IPS-20b (cell line): ENCODE measurements at regions not wholly inside any gene's neighbourhood (a gene's known extent, or its start where the extent isn't known, plus 50 kb on each side); places are given as distances from the start of the nearest gene placed in this dataset.

Source experiments
- H3K27ac ChIP-seq: one replicate; pipeline ENCODE4 v1.5.1; 2013; ENCODE audit warnings: low read length
- H3K27me3 ChIP-seq: 2 replicates; pipeline ENCODE4 v1.6.1; 2013; ENCODE audit warnings: mild to moderate bottlenecking, low read length, inconsistent platforms; ENCODE audit not compliant: insufficient read depth
- H3K36me3 ChIP-seq: 2 replicates; pipeline ENCODE4 v1.6.1; 2013; ENCODE audit warnings: low read depth, mild to moderate bottlenecking, inconsistent platforms, low read length, moderate library complexity; ENCODE audit not compliant: insufficient read depth
- H3K4me1 ChIP-seq: 2 replicates; pipeline ENCODE4 v1.6.1; 2013; ENCODE audit warnings: mild to moderate bottlenecking, control low read depth, inconsistent platforms, low read length, moderate library complexity; ENCODE audit not compliant: insufficient read depth
- H3K4me3 ChIP-seq: 2 replicates; pipeline ENCODE4 v1.5.1; 2013; ENCODE audit warnings: mild to moderate bottlenecking, low read length, inconsistent platforms
- H3K9ac ChIP-seq: 2 replicates; pipeline ENCODE4 v1.6.1; 2013; ENCODE audit warnings: low read depth, mild to moderate bottlenecking, inconsistent platforms, low read length, moderate library complexity
- H3K9me3 ChIP-seq: 2 replicates; pipeline ENCODE4 v1.6.1; 2013; ENCODE audit warnings: mild to moderate bottlenecking, low read depth, low read length, inconsistent platforms; ENCODE audit not compliant: insufficient read depth

- H3K9me3 ChIP-seq, result no peaks in the 10 kb centered on the region
- H3K27me3 ChIP-seq, result no peaks in the 10 kb centered on the region
- no peak overlapping the region for H3K9ac ChIP-seq
- no peaks in the 10 kb centered on the region for H3K4me1 ChIP-seq
- no peak overlapping the region for H3K4me3 ChIP-seq
- H3K36me3 ChIP-seq, result no peaks in the 10 kb centered on the region
- H3K27ac ChIP-seq, result no peak overlapping the region
These were observed 247.5 kb upstream of the TSHZ3 start for GRCh38 chr19:31596751-31597150.

- H3K27me3 ChIP-seq, result no peaks in the 10 kb centered on the region
These were observed 248.4 kb upstream of the TSHZ3 start for GRCh38 chr19:31597616-31598015.

GRCh38 chr19:31598730-31599238 lies 249.5 kb upstream of the TSHZ3 start:
- Histone ChIP-seq H3K4me1 (no peaks in the 10 kb centered on the region), H3K9me3 (no peaks in the 10 kb centered on the region), H3K9ac (no peak overlapping the region), H3K27ac (no peak overlapping the region), H3K36me3 (no peaks in the 10 kb centered on the region), H3K4me3 (no peak overlapping the region), H3K27me3 (no peaks in the 10 kb centered on the region)

More at GRCh38 chr19:31597616-31598015, 248.4 kb upstream of the TSHZ3 start:
- Histone ChIP-seq H3K9ac (no peak overlapping the region), H3K27ac (no peak overlapping the region), H3K9me3 (no peaks in the 10 kb centered on the region), H3K4me3 (no peak overlapping the region), H3K36me3 (no peaks in the 10 kb centered on the region), H3K4me1 (no peaks in the 10 kb centered on the region)

GRCh38 chr19:31600731-31601295 lies 251.6 kb upstream of the TSHZ3 start:
- no peaks in the 10 kb centered on the region for H3K4me1 ChIP-seq
- no peaks in the 10 kb centered on the region for H3K27me3 ChIP-seq

GRCh38 chr19:31601855-31602254 lies 252.6 kb upstream of the TSHZ3 start:
- no peaks in the 10 kb centered on the region for H3K36me3 ChIP-seq
- H3K9me3 ChIP-seq, result no peaks in the 10 kb centered on the region
- no peaks in the 10 kb centered on the region for H3K4me1 ChIP-seq
- H3K27me3 ChIP-seq, result no peaks in the 10 kb centered on the region
- no peak overlapping the region for H3K9ac ChIP-seq
- H3K27ac ChIP-seq, result no peak overlapping the region
- no peak overlapping the region for H3K4me3 ChIP-seq

More at GRCh38 chr19:31600731-31601295, 251.6 kb upstream of the TSHZ3 start:
- H3K4me3 ChIP-seq, result no peak overlapping the region
- no peak overlapping the region for H3K27ac ChIP-seq
- no peak overlapping the region for H3K9ac ChIP-seq
- no peaks in the 10 kb centered on the region for H3K36me3 ChIP-seq
- H3K9me3 ChIP-seq, result no peaks in the 10 kb centered on the region

- Histone ChIP-seq H3K9me3 (no peaks in the 10 kb centered on the region), H3K27me3 (no peaks in the 10 kb centered on the region), H3K36me3 (no peaks in the 10 kb centered on the region), H3K27ac (no peak overlapping the region), H3K4me1 (no peaks in the 10 kb centered on the region), H3K4me3 (no peak overlapping the region), H3K9ac (no peak overlapping the region)
These were observed 253.3 kb upstream of the TSHZ3 start for GRCh38 chr19:31602548-31602947.

- Histone ChIP-seq H3K4me3 (no peak overlapping the region), H3K9me3 (no peaks in the 10 kb centered on the region), H3K27ac (no peak overlapping the region), H3K4me1 (no peaks in the 10 kb centered on the region), H3K36me3 (no peaks in the 10 kb centered on the region), H3K27me3 (no peaks in the 10 kb centered on the region), H3K9ac (no peak overlapping the region)
These were observed 255.3 kb upstream of the TSHZ3 start for GRCh38 chr19:31604493-31605040.

- no peaks in the 10 kb centered on the region for H3K4me1 ChIP-seq
These were observed 260.8 kb upstream of the TSHZ3 start for GRCh38 chr19:31610018-31610417.

DNA sequence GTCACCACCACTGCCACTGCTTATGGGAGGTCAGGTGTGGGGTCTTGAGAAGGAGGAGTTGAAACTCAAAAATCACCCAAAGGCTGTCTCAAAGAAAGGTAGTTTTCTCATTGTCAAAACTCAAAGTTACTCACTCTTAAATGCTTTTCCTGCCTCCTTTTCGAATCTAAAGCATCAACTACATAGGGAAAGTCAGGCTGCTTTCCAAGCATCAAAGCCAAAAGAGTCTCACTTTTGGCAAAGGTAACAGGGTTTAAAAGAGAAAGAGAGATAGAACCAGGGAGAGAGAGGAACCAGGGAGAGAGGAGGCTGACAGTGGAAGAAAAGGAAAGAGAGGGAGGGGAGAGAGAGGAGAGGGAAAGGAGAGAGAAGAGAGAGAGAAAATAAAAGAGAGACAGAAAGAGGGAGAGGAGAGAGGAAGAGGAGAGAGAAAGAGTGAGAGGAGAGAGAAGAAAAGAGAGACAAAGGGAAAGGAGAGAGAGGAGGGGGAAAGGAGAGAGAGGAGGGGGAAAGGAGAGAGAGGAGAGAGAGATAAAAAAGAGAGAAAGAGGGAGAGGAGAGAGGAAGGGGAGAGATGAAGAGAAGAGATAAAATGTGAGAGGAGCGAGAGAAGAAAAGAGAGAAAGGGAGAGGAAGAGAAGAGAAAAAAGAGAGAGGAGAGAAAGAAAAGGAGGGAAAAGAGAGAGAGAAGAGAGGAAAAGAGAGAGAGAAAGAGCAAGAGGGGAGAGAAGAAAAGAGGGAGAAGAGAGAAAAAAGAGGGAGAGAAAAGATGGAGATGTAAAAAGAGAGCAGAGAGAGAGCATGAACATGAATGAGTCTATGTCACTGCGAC lies 262.0 kb upstream of the TSHZ3 start:
- Histone ChIP-seq H3K9ac (no peak overlapping the region), H3K27me3 (no peaks in the 10 kb centered on the region), H3K36me3 (no peaks in the 10 kb centered on the region), H3K27ac (no peak overlapping the region), H3K4me1 (no peaks in the 10 kb centered on the region), H3K4me3 (no peak overlapping the region), H3K9me3 (no peaks in the 10 kb centered on the region)

More at GRCh38 chr19:31610018-31610417, 260.8 kb upstream of the TSHZ3 start:
- H3K36me3 ChIP-seq, result no peaks in the 10 kb centered on the region
- H3K27ac ChIP-seq, result no peak overlapping the region
- no peak overlapping the region for H3K9ac ChIP-seq
- no peaks in the 10 kb centered on the region for H3K27me3 ChIP-seq
- H3K9me3 ChIP-seq, result no peaks in the 10 kb centered on the region
- H3K4me3 ChIP-seq, result no peak overlapping the region

DNA sequence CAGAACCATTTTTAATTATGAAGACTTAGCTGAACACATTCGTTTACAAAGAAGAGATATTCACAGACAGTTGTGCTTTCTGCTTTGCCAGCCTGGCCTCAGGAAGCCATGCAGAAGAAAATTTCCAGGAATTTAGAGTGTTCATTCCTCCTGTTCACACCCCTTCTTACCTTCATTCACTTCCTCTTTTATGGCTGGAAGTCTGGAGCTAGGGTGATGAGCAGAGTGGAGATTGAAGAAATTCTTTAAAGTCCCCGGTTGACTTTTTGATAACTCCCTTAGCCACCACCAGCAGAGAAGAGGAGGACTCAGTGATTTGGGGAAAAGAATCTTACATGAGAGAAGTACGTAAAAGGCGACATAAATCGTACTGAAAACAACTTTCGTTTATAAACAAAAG lies 263.6 kb upstream of the TSHZ3 start:
- Histone ChIP-seq H3K9ac (no peak overlapping the region), H3K9me3 (no peaks in the 10 kb centered on the region), H3K4me3 (no peak overlapping the region), H3K27ac (no peak overlapping the region), H3K4me1 (no peaks in the 10 kb centered on the region), H3K36me3 (no peaks in the 10 kb centered on the region), H3K27me3 (no peaks in the 10 kb centered on the region)

DNA sequence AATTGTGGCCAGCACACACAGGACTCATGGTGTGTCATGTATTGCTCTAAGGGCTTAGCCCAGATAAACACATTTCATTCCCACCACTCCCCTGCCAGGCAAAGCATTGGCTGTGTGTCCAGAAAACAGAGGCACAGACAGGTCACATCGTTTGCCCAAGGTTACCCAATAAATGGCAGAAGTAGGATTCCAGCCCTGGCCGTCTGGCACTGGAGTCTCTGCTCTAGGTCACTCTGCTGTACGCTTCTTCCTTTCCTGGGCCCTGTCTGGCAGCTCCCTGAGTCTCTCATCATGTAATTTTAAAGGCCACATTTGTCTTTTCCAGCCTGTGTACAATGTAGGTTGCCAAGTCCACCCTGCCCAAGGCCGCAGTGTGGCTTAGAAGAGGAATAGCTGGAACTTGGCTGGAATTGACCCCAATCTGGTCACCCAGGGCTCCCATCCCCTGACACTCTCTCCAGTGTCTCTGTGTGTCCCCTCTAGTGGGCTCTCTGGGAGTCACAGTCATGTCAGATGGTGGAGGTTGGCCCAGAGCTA lies 264.5 kb upstream of the TSHZ3 start:
- H3K9me3 ChIP-seq, result no peaks in the 10 kb centered on the region
- H3K9ac ChIP-seq, result no peak overlapping the region
- H3K27me3 ChIP-seq, result no peaks in the 10 kb centered on the region
- no peak overlapping the region for H3K4me3 ChIP-seq
- H3K4me1 ChIP-seq, result no peaks in the 10 kb centered on the region
- H3K27ac ChIP-seq, result no peak overlapping the region
- no peaks in the 10 kb centered on the region for H3K36me3 ChIP-seq
